Fibroblast of skin of right quadriceps (primary cell): ENCODE measurements at regions not wholly inside any gene's neighbourhood (a gene's known extent, or its start where the extent isn't known, plus 50 kb on each side); places are given as distances from the start of the nearest gene placed in this dataset.
"Not testable (repeated sequence)": the region's sequence is repeated elsewhere in the genome, so short reads cannot be mapped to it uniquely, and the experiment has no call there.

Experiments
- DNase-seq: peaks from one replicate; pipeline ENCODE4 v3.0.0-alpha.2; 2013

GRCh38 chr3:161602475-161602874, 105.9 kb downstream of the OTOL1 start:
- DNase-seq: no peak

DNA sequence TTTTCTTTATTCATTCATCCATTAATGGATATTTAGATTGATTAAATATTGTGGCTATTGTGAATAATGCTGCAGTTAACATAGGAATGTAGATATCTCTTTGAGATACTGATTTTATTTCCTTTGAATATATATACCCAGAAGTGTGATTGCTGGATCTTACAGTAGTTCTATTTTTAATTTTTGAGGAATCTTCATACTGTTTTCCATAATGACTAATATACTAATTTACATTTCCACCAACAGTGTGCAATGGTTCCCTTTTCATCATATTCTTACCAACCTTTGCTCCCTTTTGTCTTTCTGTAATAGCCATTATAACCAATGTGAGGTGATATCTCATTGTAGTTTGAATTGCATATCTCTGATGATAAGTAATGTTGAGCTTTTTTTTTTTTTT, 106.3 kb downstream of the OTOL1 start:
- DNase-seq: no peak

GRCh38 chr3:161607056-161607455, 110.4 kb downstream of the OTOL1 start:
- DNase-seq: no peak

DNA sequence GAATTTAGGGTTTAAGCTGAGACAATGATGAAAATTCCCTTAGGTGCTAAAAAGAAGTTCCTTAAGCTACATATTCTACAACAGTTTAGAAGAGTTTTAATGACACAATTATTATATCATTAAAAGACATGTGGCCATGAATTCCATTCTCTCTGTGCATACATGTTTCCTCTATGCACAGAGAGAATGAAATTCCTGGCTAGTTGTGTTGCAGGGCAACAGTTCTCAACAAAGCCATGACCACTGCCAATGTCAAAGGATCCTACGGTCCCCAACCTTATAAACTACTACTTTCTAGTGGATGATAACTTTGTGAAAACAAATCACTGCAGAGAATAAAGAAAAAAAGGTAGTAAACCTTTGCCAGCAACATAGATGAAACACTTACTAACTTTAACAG, 122.7 kb downstream of the OTOL1 start:
- no peak for DNase-seq

DNA sequence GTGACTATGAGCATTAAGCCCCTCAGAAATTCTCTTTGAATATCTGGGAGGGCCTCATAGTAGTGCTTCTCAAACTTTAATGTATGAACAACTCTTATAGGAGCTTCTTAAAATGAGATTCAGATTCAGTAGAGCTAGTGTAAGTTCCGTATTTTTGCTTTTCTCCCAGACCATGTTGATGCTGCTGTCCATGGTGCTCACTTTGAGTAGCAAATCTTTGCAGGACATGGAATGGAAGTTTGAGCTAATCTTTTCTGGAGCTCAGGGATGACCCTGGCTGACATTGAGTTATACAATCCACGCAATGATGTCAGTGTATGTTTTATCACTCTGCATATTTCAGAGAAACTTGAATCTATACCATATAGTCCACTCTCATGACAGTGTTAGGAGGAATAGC, 134.2 kb downstream of the OTOL1 start:
- peak; percentile 1 for DNase-seq

- no peak for DNase-seq
Observed at GRCh38 chr3:161631536-161631935, 134.9 kb downstream of the OTOL1 start.

DNA sequence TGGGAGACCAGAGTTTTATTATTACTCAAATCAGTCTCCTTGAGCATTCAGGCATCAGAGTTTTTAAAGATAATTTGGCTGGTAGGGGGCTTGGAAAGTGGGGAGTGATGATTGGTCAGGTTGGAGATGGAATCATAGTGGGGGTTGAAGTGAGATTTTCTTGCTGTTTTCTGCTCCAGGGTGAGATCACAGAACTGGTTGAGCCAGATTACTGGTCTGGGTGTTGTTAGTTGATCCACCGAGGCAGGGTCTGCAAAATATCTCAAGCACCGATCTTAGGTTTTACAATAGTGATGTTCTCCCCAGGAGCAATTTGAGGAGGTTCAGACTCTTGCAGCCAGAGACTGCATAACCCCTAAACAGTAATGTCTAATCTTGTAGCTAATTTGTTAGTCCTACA, 141.0 kb downstream of the OTOL1 start:
- DNase-seq: no peak

- not testable (repeated sequence) for DNase-seq
Observed at GRCh38 chr3:161639095-161639494, 142.5 kb downstream of the OTOL1 start.

DNA sequence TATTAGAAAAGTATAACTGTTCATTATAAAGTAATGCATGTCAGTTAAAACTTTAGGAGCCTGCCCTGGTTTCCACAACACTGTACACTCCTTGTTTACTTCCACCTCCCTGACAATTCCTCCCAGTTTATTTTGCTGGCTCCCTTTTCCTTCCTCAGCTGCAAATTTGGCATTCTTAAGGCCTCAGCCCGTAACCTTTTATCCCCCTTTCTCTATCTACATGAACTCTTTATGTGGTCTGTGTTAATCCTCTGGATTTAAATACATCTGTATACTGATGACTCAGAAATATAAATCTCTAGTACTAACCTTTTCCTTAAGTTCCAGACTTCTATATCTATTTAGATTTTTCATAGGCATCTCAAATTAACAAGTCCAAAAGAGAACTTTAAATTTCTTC, 143.6 kb downstream of the OTOL1 start:
- no peak for DNase-seq

- no peak for DNase-seq
Observed at GRCh38 chr3:161641287-161641686, 144.7 kb downstream of the OTOL1 start.

DNA sequence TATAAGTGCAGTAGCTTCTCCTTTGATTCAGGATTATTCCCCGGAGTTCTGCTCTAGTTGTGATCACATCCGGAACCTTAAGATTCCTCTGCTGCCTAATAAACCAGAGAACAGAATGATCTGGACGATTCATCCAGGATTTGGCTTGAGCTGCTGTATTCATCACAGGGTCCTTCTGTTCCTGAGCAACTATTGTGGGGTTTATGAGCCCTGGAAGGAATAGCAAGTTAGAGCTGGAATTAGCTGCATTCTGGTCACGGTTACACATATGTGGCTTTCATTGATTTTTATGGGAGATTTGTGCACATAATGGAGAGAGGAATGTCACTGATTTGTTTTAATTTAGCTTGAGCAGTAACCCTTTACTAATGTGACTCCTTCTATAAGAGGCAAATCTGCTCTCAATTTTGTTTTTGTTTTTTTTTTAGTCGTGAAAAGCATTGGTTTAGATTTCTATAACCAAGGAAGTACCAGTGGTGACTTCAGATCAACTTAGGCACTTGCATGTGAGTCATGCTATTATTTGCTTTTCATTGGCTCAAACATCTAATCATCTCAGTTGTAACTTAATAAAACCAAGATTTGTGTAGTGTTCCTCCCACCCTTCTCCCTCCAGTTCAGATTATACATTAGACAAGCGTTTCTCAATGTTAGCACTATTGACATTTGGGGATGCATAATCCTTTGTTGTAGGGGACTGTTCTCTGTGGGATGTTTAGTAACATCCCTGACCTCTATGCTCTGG, 148.5 kb downstream of the OTOL1 start:
- DNase-seq: no peak

DNA sequence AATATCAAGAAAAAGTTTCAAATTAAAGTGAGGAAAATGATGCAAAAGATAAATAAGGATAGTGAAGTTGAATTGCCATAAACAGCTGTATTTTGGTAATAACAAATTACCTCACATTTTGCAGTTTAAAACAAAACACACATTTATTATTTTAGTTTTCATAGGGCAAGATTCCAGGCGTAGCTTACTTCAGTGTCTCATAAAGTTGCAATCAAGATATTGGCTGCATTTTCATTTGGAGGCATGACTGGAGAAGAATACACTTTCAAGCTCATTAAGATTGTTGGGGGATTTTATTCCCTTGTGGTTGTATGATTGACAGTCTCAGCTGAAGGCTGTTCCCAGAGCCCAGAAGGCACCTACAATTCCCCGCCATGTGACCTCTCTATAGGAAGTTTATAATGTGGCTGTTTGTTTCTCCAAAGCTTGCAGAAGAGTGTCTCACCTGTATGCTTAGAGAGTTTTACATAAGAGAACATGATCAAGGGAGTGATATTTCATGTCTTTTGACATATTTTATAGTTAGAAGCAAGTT, 151.4 kb downstream of the OTOL1 start:
- no peak for DNase-seq

DNA sequence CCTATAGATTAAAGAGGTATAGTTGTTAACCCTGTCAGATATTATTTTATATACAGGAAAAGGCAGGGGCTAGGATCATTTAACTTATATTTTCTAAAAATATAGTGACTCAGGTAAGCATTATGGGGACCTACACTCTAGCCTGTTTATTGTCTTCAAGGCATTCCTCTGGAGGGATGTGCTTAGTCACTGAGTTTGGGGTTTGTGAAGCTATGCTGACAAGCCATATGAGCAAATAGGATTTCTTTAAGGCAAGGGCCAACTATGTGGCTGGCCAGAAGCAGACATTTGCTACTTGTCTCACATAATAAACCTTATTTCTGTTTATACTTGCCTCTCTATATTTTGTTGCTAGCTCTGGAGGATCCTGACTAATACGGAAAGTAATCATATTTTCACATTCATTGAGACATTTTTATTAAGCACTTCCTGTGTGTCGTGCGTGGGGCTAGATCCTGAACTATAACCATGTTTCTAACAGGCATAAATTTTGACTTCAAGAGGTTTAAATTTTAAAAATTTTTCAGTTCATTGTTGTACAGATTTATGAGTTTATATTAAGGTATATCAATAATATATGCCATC, 153.4 kb downstream of the OTOL1 start:
- DNase-seq: peak; percentile 10

GRCh38 chr3:161657786-161658185, 161.2 kb downstream of the OTOL1 start:
- no peak for DNase-seq

DNA sequence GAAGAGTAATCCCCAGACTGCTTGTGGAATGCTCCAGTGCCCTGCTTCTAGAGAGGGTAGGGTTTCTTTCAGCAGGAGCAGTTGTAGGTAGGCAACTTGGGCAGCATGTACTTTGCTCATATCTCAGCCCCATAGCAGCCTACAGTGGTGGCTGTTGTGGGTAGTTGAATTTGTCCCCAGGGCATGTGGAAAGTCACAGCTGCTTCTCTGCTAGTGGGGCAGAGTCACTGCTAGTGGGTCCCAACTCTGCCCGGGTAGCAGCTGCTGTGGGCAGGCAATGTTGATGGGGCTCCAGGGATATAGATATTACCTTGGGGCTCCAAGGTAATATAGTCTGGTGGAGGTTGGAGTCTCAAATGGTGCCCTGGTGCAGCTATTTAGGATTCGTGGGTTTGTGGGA, 174.5 kb downstream of the OTOL1 start:
- no peak for DNase-seq

- DNase-seq: no peak
Observed at GRCh38 chr3:161672478-161672877, 175.9 kb downstream of the OTOL1 start.

- DNase-seq: no peak
Observed at GRCh38 chr3:161673866-161674265, 177.3 kb downstream of the OTOL1 start.

DNA sequence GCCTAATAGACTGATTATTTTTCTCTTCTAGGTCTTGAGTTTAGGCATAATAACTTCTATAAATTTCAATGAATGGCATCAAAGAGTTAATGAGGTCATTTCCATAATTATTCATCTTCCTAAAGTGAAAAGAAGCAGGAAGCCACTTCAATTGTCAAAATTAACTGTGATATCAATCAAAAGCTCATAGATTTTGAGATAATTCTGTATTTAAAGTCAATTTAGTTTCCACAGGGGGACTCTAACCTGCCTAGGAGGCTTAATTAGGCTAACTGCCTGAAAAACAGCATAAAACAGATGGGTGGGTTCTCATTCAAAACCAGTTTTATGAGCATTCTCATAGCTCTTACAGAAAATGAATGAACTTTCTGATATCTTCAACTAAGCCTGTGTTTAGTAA, 177.8 kb downstream of the OTOL1 start:
- no peak for DNase-seq

DNA sequence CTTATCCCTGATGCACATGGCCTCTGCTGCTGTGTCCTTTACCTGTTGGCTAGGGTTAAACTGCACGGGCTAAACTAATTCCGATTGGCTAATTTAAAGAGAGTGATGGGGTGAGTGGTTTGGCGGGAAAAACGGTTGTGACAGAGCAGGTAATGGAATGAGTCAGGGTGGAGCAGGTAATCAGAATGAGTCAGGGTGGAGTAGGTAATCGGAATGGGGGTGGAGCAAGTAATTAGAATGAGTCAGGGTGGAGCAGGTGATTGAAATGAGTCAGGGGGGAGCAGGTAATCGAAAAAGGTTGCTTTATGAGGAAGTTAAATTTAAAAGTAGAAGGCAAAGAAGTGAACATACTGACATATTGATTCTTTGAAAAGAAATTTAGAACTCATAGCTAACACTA, 185.2 kb downstream of the OTOL1 start:
- not testable (repeated sequence) for DNase-seq

GRCh38 chr3:161682715-161683114, 186.1 kb downstream of the OTOL1 start:
- DNase-seq: no peak

DNA sequence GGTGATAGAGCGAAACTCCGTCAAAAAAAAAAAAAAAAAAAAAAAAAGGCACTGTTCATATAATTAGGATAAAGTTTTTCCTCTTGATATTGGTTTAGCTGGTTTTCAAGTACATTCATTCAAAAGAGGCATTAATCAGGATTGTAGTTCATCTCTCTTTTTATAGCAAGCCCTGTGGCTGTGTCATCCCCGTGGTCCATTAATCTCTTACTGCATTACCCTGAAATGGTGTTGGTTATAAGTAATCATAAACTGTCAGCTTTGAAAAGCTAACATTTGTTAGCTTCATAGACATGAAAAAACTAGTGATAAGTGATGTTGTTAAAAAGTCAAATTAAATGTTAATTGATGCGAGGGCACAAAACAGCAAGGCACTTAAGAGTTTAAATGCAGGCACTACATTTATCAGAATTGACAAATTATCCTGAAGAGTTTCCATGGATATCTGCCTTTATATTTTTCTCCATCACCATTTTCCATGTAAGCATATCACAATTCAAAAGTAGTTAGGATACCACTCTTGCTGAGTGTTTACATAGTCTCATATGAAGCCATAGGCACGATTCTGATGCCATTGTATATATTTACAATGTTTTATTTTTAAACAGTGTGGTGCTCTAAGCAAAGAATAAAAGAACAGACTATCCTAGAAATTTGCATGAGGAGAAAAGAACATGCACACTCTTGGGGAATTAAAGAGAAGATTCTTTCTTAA, 193.1 kb downstream of the OTOL1 start:
- no peak for DNase-seq

DNA sequence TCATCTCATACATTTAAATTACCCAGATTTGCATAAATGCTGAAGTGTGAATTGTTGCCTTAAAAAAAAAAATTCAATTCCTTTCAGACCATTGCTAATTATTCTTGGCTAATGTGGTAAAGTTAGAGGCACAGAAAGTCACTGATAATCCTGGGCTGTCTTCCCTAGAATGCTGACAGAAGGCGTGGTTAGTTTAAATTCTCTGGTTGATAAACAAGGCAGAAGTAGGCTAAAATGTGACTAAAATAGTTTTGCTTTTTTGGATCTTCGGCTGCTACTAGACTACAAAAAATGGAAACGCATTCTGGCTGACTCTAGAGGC, 193.7 kb downstream of the OTOL1 start:
- no peak for DNase-seq

- DNase-seq: no peak
Observed at GRCh38 chr3:161691677-161692076, 195.1 kb downstream of the OTOL1 start.
